Neural progenitor cell (in vitro differentiated cells): ENCODE measurements at regions not wholly inside any gene's neighbourhood (a gene's known extent, or its start where the extent isn't known, plus 50 kb on each side); places are given as distances from the start of the nearest gene placed in this dataset.

Source experiments
- EZH2phosphoT487 ChIP-seq: fragments of 200-600 bp; sonication (generic); IDR thresholded peaks from 2 replicates; pipeline ENCODE4 v1.6.1; 2017; ENCODE audit warnings: antibody characterized with exemption
- TF ChIP-seq, protein P1 (sequence below): fragments of 200-600 bp; sonication (generic); IDR thresholded peaks from 2 replicates; pipeline ENCODE4 v1.5.1; 2017; ENCODE audit warnings: antibody characterized with exemption, mild to moderate bottlenecking

DNA sequence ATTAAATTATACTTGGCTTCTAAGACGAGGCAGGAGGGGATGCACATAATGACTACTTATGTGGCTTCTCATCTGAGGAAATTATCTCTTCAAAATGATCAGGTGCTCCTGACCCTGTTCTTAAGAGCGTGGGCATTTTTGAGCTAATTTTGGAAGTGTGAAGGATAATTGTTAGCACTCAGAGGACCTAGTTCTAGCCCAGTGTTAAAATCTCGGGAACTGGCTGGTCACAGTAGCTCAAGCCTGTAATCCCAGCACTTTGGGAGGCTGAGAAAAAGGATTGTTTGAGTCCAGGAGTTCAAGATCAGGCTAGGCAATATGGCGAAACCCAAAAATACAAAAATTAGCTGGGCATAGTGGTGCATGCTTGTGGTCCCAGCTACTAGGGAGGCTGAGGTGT, 103.0 kb upstream of the DHX40 start:
- TF ChIP-seq, protein P1, sequence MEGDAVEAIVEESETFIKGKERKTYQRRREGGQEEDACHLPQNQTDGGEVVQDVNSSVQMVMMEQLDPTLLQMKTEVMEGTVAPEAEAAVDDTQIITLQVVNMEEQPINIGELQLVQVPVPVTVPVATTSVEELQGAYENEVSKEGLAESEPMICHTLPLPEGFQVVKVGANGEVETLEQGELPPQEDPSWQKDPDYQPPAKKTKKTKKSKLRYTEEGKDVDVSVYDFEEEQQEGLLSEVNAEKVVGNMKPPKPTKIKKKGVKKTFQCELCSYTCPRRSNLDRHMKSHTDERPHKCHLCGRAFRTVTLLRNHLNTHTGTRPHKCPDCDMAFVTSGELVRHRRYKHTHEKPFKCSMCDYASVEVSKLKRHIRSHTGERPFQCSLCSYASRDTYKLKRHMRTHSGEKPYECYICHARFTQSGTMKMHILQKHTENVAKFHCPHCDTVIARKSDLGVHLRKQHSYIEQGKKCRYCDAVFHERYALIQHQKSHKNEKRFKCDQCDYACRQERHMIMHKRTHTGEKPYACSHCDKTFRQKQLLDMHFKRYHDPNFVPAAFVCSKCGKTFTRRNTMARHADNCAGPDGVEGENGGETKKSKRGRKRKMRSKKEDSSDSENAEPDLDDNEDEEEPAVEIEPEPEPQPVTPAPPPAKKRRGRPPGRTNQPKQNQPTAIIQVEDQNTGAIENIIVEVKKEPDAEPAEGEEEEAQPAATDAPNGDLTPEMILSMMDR: no peak
- TF ChIP-seq EZH2phosphoT487: no peak
